ENCODE measurements at regions not wholly inside any gene's neighbourhood (a gene's known extent, or its start where the extent isn't known, plus 50 kb on each side); places are given as distances from the start of the nearest gene placed in this dataset.

DNA sequence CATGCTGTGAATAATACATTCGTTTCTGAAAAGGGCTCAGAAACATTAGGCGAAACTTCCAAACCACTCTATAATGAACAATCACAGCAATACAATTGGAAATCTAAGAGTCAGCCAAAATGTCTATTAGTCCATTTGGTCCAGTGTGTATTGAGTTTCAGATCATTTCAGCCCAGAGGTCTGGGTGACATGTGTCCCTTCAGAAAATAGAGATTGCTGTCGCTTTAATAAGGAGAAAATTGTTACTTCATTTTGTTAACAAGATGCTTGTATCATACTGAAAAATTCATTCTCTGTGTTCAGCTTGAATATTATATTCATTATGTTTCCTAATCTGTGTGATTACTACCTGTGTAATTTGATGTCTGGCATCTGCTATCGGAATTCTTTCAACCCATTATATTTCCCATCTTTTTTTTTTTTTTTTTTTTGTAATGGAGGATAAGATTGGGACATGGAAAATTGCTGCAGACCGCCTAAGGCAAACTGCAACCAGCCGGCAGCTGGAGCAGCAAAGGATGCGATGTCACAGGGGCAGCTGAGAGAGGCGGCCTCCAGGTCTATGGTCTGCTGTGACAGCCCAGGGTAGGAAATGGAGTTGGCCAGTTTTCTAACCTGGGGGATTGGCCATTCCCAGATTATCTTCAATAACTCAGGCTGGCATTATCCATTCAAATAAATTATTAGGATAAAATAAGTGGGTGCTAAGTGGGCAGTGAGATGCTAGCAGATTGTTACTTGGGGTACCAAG lies 170.9 kb upstream of the NPVF start:
- DNase-seq = no peak

DNA sequence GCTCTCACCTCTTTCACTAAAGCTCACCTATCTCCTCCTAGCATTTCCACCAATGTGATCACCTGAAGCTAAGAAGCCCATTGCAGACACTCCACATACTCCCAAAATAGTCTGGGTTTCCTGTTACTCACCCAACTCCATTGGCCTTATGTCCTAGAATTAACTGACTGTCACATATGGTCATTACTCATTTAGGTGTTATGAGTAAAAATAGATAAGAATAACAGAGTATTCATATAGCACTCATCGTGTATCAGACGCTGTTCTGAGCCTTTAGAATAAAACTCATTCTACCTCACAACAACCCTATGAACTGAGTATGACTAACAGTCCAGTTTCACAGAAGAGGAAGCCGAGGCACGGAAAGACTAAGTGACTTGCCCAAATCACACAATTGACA lies 174.2 kb upstream of the NPVF start:
- no peak for DNase-seq

DNA sequence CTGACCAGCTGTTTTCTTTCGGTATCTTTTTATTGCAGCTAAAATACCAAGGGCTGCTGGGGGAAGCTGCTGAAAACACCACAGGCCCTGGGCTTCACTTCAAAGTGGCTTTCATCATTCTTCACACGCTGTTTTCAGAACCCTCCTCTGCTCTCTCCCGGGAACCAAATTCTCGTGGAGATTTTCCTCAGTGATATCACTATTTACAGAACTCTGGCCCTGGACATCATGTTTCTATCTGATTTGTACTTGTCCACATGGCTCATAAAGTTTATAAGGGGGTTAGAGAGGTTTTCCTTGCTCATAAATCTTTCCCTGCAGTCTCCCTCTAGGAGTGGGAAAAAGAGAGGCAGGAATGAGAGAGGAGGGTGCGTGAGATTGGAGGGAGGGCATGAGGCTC lies 177.4 kb upstream of the NPVF start:
- no peak for DNase-seq

DNA sequence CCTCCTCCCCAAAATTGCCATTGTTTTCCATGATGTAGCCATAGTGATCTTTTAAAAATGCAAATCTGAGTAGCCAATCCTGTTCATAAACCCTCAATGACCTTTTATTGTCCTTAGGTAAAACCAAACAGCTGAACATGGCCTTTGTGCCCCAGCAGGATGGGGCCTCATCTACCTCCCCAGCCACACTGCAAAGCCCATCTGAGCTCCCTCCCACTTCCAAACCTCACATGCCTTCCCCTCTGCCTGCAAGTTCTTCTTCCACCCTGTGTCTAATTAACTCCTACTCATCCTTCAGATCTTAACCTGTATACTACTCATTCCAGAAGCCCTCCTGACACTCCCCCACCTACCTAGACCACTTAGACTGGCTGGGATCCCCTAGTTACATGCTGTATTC lies 178.8 kb upstream of the NPVF start:
- no peak for DNase-seq

DNA sequence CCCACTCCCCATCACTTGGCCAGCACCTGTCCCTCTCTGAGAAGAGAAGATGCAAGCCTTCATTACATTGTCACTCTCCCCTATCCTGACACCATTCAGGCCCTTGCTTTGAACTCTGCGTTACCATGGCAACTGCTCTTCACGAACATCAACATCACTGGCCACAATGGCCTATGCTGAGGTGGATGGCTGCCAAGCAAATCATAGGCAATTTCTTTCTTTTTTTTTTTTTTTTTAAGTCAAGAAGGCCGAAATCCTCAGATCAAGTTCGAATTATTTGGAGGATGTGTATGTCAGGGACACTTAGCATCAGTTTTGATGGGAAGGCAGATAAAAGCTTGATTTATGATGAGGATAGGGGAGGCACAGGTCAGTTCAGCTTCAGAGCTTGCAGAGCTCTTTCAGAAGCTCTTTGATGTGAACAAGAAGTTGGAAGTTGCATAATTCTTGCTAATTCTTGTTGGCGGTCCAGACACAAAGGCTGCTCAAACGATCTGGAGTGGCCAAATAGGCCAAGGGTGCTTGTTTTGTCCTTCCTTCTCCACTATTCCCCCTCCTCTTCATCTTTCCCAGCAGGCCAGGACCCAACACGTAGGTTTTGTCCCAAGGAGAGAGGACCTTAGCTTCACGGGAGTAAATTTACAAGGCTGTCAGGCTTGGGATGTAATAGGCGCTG lies 179.9 kb upstream of the NPVF start:
- no peak for DNase-seq

DNA sequence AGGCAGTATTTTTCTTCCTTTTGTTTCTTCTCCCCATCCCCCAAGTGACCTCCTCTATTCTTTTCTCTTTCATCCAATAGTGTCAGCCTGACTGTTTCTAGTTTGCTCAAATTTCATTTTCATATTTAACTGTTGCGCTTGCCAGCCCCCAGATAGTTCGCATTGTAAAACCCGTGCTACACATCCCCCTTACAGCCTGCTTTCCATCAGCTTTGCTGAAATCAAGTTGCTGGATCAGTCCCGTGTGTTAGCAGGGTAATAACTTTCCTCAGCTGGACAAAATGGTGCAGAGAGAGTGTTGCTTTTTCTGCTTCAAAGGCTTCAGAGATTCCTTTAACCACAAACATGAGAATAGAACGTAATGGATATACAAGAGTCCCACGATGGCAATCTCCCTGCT lies 180.6 kb upstream of the NPVF start:
- DNase-seq = no peak

DNA sequence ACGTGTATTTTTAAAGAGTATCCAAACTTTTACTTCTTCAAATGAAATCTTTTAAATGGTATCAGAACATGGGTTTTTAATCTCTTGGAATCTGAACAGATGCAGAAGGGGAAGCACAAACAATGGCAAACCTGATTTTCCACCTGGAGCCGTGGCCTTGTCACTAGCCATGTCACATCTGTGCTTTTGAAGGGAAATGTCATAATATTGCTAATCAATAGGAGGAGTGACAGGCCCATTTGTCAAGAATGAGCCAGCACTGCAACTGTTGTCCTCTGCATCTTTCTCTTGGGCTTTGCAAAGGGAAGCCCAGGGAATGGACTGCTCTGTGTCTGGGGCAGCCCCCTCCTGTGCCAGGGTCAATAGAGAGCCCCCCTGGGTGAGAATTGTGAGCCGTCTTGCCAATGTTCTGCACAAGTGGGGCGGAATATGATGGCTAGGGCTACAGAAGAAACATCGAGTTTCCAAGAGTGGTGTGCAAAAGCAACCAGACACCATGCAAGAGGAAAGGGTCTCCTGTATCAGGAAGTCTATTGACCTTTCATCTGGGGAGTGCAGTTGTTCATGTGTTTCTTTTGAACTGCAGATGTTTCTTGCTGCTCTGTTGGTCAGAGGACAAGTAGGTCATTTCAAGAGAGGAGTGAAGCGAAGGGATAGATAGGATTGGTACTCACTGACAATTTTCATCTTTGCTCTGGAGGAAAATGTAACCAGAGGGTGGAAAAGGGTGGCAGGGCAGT lies 181.8 kb upstream of the NPVF start:
- DNase-seq = no peak

DNA sequence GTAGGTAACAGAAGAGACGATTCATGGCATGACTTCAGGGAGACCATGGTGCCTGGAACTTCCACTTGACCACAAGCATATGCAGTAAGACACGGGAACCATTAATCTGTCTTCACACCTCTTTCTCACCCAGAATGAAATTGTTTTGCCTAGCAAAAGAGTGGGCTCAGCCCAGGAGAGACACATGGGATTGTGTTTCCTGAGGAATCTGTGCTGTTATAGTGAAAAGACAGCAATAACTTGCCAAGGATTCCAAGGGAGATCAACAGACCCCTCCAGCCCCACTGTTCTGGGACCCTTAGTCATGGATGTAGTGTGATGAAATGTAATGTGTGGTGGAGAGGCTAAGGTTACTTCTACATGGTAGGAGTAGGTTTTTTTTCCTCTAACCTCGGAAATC lies 192.5 kb upstream of the NPVF start:
- no peak for DNase-seq

DNA sequence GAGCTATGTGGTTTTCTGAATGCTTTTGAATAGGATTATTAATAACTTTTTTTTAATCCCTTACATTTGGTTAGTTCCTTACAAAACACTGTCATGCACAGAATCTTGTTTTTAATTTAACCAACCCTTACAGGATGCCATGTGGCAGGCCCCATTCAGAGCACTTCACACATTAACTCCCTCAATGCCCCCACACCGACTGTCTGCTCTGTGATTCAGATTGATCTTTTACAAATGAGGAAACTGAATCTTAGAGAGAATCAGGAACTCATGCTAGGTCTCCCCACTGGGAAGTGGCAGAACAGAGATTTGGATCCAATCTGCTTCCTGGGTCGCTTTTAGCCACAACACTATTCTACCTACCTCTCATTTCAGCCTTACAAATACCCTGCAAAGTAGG lies 195.8 kb upstream of the NPVF start:
- no peak for DNase-seq

DNA sequence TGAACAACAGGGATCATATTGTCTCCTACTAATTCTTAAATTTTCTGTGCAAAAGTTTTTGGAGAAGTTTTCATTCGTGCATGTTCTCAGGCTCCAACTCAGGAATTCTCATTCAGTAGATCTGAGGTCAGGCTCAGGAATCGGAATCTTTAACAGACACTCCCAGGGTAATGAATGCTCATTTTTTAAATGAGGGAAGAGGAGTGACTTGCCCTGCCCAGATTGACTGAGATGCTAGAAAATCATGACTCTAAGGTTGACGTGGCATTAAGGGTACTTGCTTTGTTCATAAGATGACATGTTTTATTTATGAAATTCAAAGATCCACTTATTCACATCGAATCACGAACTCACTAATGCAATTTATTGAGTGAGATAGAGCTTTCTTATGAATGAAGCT lies 196.6 kb upstream of the NPVF start:
- DNase-seq = no peak

DNA sequence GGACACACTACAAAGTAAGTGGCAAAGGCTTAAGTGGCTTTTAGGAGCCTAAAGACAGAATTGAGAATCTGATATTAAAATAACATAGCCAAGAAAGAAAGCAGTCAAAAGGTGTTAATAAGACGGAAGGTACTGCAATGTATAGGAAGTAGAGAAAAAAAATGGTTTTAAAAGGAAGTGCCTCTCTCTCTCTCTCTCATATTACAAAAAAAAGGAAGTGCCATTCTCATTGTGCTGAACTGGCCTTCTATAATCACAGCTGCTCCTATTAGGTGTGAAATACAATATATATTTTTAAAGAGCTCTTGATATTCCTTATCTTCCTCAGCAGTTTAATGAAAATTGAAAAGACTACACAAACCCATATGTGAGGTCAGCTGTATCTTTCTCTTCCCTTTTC lies 199.4 kb upstream of the NPVF start:
- DNase-seq = no peak

DNA sequence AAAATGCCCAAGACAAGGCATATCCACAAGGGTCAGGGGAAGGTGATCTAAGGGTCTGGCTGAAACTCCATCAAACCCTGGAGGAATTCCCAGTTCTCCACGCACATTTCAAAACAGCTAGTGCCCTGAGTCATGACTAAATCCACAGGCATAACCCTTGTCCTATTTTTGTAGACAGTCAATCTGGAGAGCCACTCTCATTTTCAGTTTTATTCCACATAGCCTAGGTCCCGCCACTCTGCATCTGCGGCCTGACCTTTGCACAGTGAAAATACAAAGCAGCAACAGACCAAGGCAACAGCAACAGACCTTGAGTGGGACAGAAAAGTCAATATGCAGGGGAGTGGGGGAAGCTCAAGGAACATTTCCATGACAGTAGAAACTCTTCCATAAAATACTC lies 201.4 kb upstream of the NPVF start:
- DNase-seq = no peak

DNA sequence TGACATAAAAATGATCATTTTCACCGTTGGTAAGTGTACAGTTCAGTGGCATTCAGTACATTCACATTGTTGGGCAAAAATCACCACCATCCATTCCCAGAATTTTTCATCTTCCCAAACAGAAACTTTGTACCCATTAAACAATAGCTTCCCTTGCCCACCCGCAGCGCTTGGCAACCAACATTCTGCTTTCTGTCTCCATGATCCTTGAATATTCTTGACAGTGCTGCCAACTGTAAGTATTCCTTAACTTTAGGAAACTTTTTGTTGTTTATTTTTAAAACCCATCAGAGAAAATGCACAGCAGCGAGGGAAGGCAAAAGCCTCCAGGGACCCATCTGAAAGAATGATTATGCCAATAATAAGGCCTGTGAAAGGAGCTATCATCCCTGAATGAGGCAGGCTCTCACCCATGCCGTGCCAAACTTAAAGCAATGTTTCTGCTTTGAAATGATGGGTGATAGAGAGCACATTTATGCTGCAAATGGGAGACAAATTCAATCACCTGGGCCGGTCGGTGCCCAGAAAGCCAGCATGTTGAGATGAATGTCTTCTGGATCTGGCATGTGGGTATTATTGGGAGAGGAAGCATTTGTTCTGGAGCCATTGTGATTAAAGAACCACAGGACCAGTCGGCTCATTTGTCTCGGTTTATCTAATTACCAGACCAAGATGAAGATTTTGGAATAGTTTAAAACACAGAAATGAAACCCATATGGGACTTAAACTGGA lies 202.1 kb upstream of the NPVF start:
- no peak for DNase-seq

DNA sequence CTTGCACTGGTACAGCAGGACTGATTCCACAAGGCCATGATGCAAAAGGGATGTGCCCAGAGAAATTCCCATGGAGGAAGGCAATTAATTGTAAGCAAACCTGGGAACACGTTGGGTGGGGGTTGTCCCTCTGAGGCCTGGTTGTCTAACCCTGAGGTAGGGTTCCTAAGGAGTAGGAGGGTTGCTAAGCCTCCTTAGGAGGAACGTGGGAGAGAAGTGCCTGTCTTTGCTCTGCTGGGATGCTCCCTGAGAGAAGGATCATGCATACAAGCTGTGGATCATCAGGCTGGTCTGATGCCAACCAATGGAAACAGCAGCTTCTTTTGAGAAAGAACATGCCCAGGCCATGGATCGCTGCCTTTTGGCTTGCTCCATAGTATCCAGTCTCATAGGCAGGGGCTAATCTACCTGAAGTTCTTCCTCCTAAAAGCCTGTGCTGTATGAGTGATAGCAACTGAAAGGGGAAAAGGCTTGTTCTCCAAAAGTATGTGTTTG lies 203.7 kb upstream of the NPVF start:
- DNase-seq = no peak

DNA sequence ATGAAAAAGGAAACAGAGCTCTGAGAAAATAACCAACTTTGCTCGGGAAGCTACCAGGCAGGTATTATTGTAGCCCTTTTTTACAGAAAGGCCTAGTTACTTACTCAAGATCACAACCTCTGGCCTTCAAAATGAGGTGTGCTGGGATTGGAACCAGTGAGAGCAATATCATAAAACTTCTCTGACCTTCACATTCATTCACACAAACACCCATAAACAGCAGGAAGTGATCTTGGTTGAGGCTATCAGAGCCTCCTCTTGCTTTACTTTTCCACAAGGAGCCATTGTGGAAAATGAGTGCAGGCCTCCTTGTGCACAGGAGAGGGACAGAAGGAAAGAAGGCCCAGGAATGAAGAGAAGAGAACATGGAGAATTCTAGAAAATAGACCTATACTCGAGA lies 204.5 kb upstream of the NPVF start:
- no peak for DNase-seq

DNA sequence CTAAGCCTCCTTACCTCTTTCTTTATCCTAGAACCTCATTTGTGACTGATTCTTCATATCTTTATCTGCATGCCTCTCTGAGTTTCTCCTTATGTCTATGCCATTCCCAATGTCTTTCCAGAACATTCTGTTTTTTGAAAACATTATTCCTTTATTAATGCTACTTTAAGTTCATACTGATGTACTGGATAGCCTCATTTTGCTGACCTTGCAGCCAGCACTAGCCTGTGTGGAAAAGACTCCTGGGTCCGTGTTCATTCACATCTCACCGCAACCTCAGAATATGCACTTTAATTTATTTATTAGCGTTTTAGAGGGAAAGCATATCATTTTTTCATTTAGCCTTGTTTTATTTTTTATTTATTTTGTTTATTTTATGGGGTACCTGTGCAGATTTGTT lies 208.1 kb upstream of the NPVF start:
- DNase-seq = no peak

DNA sequence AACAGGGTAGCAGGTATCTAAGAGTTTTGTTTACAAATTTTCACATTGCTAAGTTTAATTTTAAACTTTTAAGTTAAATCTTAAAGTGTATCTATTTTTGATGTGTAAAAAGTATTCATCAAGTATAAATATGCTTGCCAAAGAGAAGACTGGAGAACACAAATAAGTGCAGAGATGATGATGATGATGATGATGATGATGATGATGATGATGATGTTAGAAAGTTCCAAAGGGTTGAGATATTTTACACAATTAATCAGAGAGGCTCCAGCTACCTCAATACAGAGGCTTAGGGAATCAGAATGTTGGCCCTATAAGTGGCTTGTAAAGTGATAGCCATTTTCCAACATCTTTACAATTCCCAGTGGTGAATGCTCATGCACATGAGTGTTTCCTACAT lies 209.0 kb upstream of the NPVF start:
- DNase-seq = no peak

DNA sequence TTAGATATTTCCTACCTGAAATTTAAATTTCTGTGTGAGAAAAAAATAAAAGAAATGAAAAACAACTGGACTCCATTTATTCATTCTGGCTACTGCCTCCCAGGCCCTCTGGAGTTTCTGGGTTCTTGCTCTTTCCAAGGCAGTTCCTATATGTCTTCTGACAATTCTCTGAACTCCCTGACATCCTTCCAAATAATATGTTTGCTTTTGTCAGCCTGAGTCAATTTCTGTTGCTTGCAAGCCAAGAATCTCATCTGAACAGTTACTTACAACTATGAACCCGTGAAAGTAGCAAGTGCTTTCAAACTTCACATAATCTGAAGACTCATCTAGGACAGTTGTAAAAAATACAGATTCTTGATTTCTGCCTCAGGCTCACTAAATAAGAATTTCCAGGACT lies 216.7 kb upstream of the NPVF start:
- no peak for DNase-seq

DNA sequence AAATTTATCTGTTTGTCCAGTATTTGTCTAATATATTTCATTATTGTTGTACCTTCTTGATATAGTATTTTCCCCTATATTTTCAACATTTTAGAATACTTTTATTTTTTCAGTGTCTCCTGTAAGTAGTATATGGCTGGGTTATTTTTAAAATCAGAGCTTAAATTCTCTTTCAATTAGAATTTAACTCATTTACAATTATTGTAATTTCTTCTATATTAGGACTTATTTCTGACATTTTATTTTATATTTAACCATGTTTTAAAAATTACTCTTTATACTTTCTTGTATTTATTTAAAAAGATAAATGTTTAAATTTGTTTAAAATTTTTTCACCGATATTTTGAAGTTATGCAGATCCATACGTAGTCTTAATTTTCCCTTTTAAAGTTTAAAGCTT lies 220.0 kb upstream of the NPVF start:
- DNase-seq = no peak

DNA sequence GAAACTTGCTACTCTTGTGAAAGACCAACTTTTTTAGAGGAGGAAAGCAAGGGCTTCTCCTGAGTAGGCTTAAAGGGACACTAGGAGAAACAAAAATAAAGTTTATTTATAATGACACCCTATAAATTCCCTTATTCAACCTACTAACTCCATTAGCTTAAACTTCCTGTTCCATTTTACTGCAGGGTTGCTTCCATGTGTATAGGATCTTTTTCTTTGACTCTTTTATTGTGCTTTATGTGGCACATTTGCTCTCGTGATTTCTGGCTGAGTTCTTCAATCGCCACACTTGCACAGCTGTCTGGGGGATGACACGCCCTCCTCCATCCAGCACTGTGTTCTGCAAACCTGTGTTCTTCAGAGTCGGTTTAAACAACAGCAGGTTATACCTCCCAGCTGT lies 225.7 kb upstream of the NPVF start:
- DNase-seq = no peak

DNA sequence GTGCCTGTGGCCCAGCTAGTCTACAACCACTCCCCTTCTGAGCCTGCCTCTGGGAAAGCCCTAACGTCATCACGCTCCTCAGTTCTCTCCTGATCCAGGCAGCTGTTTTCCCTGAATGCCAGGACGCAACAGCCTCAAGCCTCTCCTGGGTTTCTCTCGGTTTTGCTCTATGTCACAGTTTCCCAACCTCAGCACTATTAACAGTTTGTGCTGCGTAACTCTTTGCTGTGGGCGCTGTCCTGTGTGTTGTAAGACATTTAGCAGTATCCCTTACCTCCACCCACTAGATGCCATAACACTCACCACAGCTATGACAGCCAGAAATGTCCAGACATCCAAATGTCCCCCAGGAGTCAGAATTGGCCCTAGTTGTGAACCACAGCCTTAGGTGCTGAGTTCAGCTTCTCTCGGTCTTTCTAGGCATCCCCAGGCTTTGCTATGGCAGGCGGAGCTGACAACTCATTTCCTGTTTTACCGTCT lies 226.3 kb upstream of the NPVF start:
- no peak for DNase-seq

DNA sequence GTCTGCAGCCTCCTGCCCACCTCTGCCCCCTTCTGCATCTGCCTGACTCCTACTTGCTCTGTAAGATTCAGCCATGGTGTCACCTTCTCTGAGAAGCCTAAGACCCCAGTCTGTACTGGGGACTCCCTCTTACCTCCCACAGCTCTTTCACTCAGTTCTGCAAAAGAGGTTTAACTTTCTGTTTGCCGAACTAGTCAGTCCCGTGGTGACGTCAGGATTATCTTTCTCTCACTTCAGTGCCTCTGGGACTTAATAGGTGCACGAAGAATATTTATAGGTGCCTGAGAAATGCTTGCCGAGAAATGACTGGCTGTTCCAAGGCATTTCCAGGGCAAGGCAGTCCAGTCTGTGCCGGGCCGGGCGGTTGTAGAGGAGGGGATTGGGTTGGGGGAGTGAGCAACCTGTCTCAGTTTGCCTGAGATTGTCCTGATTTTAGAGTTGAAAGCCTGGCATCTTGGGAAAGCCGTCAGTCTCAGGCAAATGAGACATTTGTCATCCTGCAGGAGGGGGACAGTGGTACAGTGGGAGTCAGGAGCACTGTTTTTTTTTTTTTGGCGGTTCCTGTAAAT lies 227.5 kb upstream of the NPVF start:
- no peak for DNase-seq
